ENCODE measurements at regions not wholly inside any gene's neighbourhood (a gene's known extent, or its start where the extent isn't known, plus 50 kb on each side); places are given as distances from the start of the nearest gene placed in this dataset.
"Not testable (repeated sequence)": the region's sequence is repeated elsewhere in the genome, so short reads cannot be mapped to it uniquely, and the experiment has no call there.

GRCh38 chr2:208892203-208892602, 485.6 kb downstream of the PTH2R start:
- DNase-seq (ENCODE audit: extremely low spot score, insufficient read length, low read depth) (no peak), FAIRE-seq (no peak)

GRCh38 chr2:208906330-208906729, 499.7 kb downstream of the PTH2R start:
- FAIRE-seq (no peak), DNase-seq (ENCODE audit: extremely low spot score, insufficient read length, low read depth) (no peak)

GRCh38 chr2:208915401-208915800, 508.4 kb upstream of the MAP2 start:
- FAIRE-seq, result no peak

GRCh38 chr2:208916881-208917280, 507.0 kb upstream of the MAP2 start:
- no peak for FAIRE-seq

More at GRCh38 chr2:208915401-208915800, 508.4 kb upstream of the MAP2 start:
- no peak for DNase-seq (ENCODE audit: extremely low spot score, insufficient read length, low read depth)

GRCh38 chr2:208921358-208921757, 502.5 kb upstream of the MAP2 start:
- not testable (repeated sequence) for DNase-seq (ENCODE audit: extremely low spot score, insufficient read length, low read depth); FAIRE-seq

More at GRCh38 chr2:208916881-208917280, 507.0 kb upstream of the MAP2 start:
- DNase-seq (ENCODE audit: extremely low spot score, insufficient read length, low read depth), result no peak

GRCh38 chr2:208927867-208928266, 496.0 kb upstream of the MAP2 start:
- DNase-seq (ENCODE audit: extremely low spot score, insufficient read length, low read depth), result no peak
- FAIRE-seq, result no peak

GRCh38 chr2:208929139-208929864, 494.5 kb upstream of the MAP2 start:
- FAIRE-seq, result no peak
- no peak for DNase-seq (ENCODE audit: extremely low spot score, insufficient read length, low read depth)

GRCh38 chr2:208929894-208930427, 493.9 kb upstream of the MAP2 start:
- no peak for FAIRE-seq
- no peak for DNase-seq (ENCODE audit: extremely low spot score, insufficient read length, low read depth)

GRCh38 chr2:208935531-208935930, 488.3 kb upstream of the MAP2 start:
- no peak for DNase-seq (ENCODE audit: extremely low spot score, insufficient read length, low read depth)
- no peak for FAIRE-seq

- FAIRE-seq (no peak), DNase-seq (ENCODE audit: extremely low spot score, insufficient read length, low read depth) (no peak)
Observed at GRCh38 chr2:208937521-208937920, 486.3 kb upstream of the MAP2 start.

GRCh38 chr2:208939852-208940251, 484.0 kb upstream of the MAP2 start:
- FAIRE-seq (no peak), DNase-seq (ENCODE audit: extremely low spot score, insufficient read length, low read depth) (no peak)

- DNase-seq (ENCODE audit: extremely low spot score, insufficient read length, low read depth) (no peak), FAIRE-seq (no peak)
Observed at GRCh38 chr2:208945719-208946256, 478.1 kb upstream of the MAP2 start.

GRCh38 chr2:208948073-208948472, 475.8 kb upstream of the MAP2 start:
- DNase-seq (ENCODE audit: extremely low spot score, insufficient read length, low read depth) (no peak), FAIRE-seq (no peak)

GRCh38 chr2:208970070-208970469, 453.8 kb upstream of the MAP2 start:
- DNase-seq (ENCODE audit: extremely low spot score, insufficient read length, low read depth) (no peak), FAIRE-seq (no peak)

GRCh38 chr2:208977582-208977981, 446.3 kb upstream of the MAP2 start:
- no peak for FAIRE-seq
- no peak for DNase-seq (ENCODE audit: extremely low spot score, insufficient read length, low read depth)

- DNase-seq (ENCODE audit: extremely low spot score, insufficient read length, low read depth) (no peak), FAIRE-seq (no peak)
Observed at GRCh38 chr2:208978946-208979345, 444.9 kb upstream of the MAP2 start.

GRCh38 chr2:208980321-208980720, 443.5 kb upstream of the MAP2 start:
- DNase-seq (ENCODE audit: extremely low spot score, insufficient read length, low read depth) (no peak), FAIRE-seq (no peak)

- DNase-seq (ENCODE audit: extremely low spot score, insufficient read length, low read depth), result no peak
- no peak for FAIRE-seq
Observed at GRCh38 chr2:208982831-208983230, 441.0 kb upstream of the MAP2 start.

- DNase-seq (ENCODE audit: extremely low spot score, insufficient read length, low read depth), result no peak
- no peak for FAIRE-seq
Observed at GRCh38 chr2:208983486-208983885, 440.4 kb upstream of the MAP2 start.

- DNase-seq (ENCODE audit: extremely low spot score, insufficient read length, low read depth) (no peak), FAIRE-seq (no peak)
Observed at GRCh38 chr2:208984376-208985090, 439.3 kb upstream of the MAP2 start.

GRCh38 chr2:208985644-208986043, 438.2 kb upstream of the MAP2 start:
- DNase-seq (ENCODE audit: extremely low spot score, insufficient read length, low read depth) (no peak), FAIRE-seq (no peak)
